HG03432 (cell line): ENCODE measurements at regions not wholly inside any gene's neighbourhood (a gene's known extent, or its start where the extent isn't known, plus 50 kb on each side); places are given as distances from the start of the nearest gene placed in this dataset.
"Not testable (repeated sequence)": the region's sequence is repeated elsewhere in the genome, so short reads cannot be mapped to it uniquely, and the experiment has no call there.

Experiments
- ATAC-seq: cut with Tn5 transposase; IDR thresholded peaks from one replicate; pipeline ENCODE4 v1.9.1; 2021; ENCODE audit warnings: mild to moderate bottlenecking, moderate library complexity; ENCODE audit not compliant: unreplicated experiment

- no peak for ATAC-seq
These were observed 53.0 kb downstream of the ACTBL2 start for GRCh38 chr5:57429513-57430120.

DNA sequence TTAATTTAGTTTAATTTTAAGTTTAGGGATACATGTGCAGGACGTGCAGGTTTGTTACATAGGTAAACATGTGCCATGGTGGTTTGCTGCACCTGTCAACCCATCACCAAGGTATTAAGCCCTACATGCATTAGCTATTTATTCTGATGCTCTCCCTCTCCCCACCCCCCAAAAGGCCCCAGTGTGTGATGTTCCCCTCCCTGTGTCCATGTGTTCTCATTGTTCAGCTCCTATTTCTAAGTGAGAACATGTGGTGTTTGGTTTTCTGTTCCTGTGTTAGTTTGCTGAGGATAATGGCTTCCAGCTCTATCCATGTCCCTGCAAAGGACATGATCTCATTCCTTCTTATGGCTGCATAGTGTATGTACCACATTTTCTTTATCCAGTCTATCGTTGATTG, 53.6 kb downstream of the ACTBL2 start:
- not testable (repeated sequence) for ATAC-seq

DNA sequence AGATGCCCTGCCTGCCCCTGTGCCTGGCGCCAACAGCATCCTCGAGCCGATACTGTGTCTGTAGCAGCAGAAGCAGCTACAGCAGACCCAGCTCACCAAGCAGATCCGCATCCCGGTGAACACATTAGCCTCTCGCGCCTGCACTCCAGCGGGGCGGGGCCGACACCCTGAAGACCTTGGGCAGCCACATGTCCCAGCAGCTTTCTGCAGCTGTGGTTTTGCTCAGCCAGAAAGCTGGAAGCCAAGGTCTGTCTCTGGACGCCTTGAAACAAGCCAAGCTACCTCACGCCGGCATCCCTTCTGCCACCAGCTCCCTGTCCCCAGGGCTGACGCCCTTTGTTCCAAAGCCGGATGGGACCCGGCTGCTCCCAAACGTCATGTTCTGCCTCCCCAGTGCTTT, 59.6 kb downstream of the ACTBL2 start:
- no peak for ATAC-seq

GRCh38 chr5:57422341-57422740, 60.3 kb downstream of the ACTBL2 start:
- no peak for ATAC-seq

GRCh38 chr5:57420801-57421200, 61.8 kb downstream of the ACTBL2 start:
- ATAC-seq: no peak

- no peak for ATAC-seq
These were observed 64.6 kb downstream of the ACTBL2 start for GRCh38 chr5:57417971-57418370.

- no peak for ATAC-seq
These were observed 65.3 kb downstream of the ACTBL2 start for GRCh38 chr5:57417320-57417719.

GRCh38 chr5:57416278-57416994, 66.2 kb downstream of the ACTBL2 start:
- no peak for ATAC-seq

- ATAC-seq: no peak
These were observed 67.8 kb downstream of the ACTBL2 start for GRCh38 chr5:57414857-57415256.

DNA sequence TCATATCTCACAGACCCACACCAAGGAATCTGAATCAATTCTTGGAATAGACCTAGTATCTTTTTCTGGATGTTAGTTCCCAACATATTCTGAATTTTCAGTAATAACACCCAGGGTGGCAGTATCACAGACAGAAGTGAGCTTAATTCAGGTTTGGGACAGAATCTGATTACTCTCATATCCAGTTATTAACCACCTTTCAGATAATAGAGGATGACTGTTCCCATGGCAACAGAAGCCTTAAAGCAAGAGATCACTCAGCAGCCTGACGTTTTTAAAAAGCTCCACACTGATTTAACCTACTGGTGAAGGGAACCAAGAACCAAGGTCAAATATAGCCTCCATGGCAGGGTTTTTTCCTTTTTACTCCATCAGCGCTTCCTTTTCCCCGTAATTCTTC, 68.4 kb downstream of the ACTBL2 start:
- ATAC-seq: no peak

- ATAC-seq: no peak
These were observed 69.5 kb downstream of the ACTBL2 start for GRCh38 chr5:57413145-57413544.

- ATAC-seq: no peak
These were observed 69.9 kb downstream of the ACTBL2 start for GRCh38 chr5:57412680-57413079.

DNA sequence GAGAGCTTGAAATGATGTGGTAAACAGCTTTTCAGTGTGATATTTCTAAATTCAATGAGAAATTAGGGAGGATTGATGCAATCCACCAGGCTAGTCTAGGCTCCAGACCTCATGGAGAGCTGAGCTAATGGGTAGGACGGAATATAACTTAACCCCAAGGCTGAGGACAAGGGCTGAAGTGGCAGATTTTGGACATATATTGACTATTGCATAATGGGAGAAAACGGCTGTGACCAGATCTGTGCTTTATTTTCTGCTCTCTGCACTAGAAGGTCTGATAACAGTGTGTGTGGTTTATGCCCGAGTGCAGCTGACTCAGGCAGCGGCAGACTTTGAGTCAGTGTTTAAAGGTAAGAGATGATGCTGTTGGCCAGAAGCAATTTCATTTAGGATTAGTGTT, 70.6 kb downstream of the ACTBL2 start:
- no peak for ATAC-seq

DNA sequence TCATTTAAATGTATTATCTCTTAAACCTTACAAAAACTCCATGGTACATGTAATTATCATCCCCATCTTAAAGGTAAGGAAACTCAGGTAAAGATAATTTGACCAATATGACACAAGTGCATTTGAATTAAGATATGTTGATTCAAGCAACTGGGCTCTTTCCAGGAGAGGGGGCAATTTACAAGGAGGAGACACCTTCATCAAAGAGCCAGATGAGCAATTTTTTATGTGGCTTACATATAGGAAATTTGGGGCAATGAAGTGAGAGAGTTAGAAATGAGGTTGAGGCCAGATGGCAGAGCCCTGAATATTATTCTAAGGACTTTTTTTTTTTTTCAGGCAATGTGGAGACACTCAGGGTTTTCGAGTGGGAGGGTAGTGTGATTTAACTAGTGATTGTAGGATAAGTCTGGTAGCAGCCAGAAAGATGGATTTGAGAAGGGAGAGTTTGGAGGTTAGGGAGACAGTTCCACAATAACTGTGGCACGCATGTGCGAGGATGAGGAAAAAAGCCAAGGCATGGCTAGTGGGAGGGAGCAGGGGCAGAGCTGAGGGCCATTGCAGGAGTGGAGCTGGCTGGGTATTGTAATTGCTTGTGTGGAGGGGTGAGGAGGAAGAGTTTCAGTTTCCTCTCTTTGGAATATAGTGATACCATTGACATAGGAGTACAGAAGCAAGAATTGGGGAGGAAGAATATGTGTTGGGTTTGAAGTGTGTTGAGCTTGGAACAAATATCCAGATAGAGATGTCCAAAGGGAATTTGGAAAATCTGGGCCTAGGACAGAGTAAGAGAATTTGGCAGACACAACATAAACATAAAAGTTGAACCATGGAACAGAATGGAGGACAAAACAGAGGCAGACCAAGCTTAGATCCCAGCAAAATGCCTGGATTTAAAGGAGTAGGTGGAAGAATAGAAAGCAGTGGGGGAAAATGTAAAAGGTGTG, 72.0 kb downstream of the ACTBL2 start:
- no peak for ATAC-seq

DNA sequence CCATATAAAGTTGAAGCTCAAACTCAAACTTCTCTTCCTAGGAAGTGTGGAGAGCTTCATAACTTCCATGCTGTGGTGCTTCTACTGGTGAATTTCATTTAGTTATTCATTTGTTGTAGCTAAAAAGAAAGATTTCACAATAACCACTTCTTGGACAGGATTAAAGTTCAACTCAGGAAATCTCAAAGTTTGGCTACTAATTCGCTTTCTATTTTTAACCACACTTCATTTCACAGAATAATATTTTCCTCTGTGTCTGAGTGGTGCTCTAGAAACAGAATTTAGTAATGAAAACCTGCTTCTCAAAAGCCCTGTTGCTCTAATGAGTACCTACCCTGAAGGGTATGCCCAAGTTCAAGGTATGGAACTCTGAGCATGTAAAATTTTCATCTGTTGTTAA, 73.9 kb downstream of the ACTBL2 start:
- ATAC-seq: no peak

- ATAC-seq: no peak
These were observed 74.3 kb downstream of the ACTBL2 start for GRCh38 chr5:57408285-57408684.

GRCh38 chr5:57407391-57407790, 75.2 kb downstream of the ACTBL2 start:
- no peak for ATAC-seq

- ATAC-seq: no peak
These were observed 76.0 kb downstream of the ACTBL2 start for GRCh38 chr5:57406641-57407040.

GRCh38 chr5:57405984-57406383, 76.6 kb downstream of the ACTBL2 start:
- ATAC-seq: no peak

GRCh38 chr5:57402761-57403160, 79.8 kb downstream of the ACTBL2 start:
- no peak for ATAC-seq

DNA sequence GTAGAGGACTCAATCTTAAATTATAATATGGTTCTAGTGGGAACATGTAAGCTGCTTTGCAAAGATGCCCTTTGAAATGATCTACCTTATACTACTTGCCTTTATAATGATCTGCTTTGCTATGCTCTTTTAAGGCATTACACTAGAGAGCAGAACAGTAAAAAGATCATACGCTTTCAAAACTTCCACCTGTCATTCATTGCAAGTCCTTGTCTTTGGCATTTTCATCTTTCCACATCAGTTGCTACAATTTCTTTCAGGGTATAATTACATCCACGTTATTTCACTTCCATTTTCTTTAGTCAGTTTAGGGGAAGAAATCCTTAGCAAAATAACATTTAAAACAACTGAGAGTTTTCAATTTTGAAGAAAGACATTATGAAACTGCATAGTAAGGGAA, 80.3 kb downstream of the ACTBL2 start:
- ATAC-seq: no peak
